Amygdala (tissue), 56 donors: ENCODE measurements at regions not wholly inside any gene's neighbourhood (a gene's known extent, or its start where the extent isn't known, plus 50 kb on each side); places are given as distances from the start of the nearest gene placed in this dataset.
"Not testable (repeated sequence)": the region's sequence is repeated elsewhere in the genome, so short reads cannot be mapped to it uniquely, and the experiment has no call there.

Experiments
- DNase-seq, 56 donors: peaks; one replicate each; lab custom pipeline; 2025; lab: John Stamatoyannopoulos, UW

- no peak for DNase-seq
Observed at GRCh38 chr5:18195910-18196309, 561.6 kb downstream of the TAF11L14 start.

- DNase-seq: no peak
Observed at GRCh38 chr5:18197734-18198133, 563.5 kb downstream of the TAF11L14 start.

GRCh38 chr5:18202164-18202563 lies 567.9 kb downstream of the TAF11L14 start:
- no peak for DNase-seq

GRCh38 chr5:18203296-18203695 lies 569.0 kb downstream of the TAF11L14 start:
- no peak for DNase-seq

- no peak for DNase-seq
Observed at GRCh38 chr5:18213666-18214065, 579.4 kb downstream of the TAF11L14 start.

GRCh38 chr5:18216016-18216415 lies 581.8 kb downstream of the TAF11L14 start:
- no peak for DNase-seq

GRCh38 chr5:18216729-18217128 lies 582.5 kb downstream of the TAF11L14 start:
- no peak for DNase-seq

- no peak for DNase-seq
Observed at GRCh38 chr5:18219241-18219640, 585.0 kb downstream of the TAF11L14 start.

GRCh38 chr5:18220631-18221030 lies 586.4 kb downstream of the TAF11L14 start:
- DNase-seq: no peak

- DNase-seq: no peak
Observed at GRCh38 chr5:18236386-18236785, 602.1 kb downstream of the TAF11L14 start.

- no peak for DNase-seq
Observed at GRCh38 chr5:18238321-18238720, 604.1 kb downstream of the TAF11L14 start.

GRCh38 chr5:18240971-18241370 lies 606.7 kb downstream of the TAF11L14 start:
- DNase-seq: no peak

GRCh38 chr5:18243846-18244245 lies 609.6 kb downstream of the TAF11L14 start:
- DNase-seq: no peak

GRCh38 chr5:18244309-18244708 lies 610.0 kb downstream of the TAF11L14 start:
- no peak for DNase-seq

- DNase-seq: no peak
Observed at GRCh38 chr5:18252559-18252958, 618.3 kb downstream of the TAF11L14 start.

GRCh38 chr5:18264126-18264882 lies 630.0 kb downstream of the TAF11L14 start:
- DNase-seq: no peak

- no peak for DNase-seq
Observed at GRCh38 chr5:18270635-18271338, 636.5 kb downstream of the TAF11L14 start.

GRCh38 chr5:18276939-18277338 lies 642.7 kb downstream of the TAF11L14 start:
- DNase-seq: no peak

GRCh38 chr5:18281947-18282581 lies 647.8 kb downstream of the TAF11L14 start:
- DNase-seq: no peak

- no peak for DNase-seq
Observed at GRCh38 chr5:18285257-18285656, 651.0 kb downstream of the TAF11L14 start.

- no peak for DNase-seq
Observed at GRCh38 chr5:18292146-18292545, 657.9 kb downstream of the TAF11L14 start.

GRCh38 chr5:18295696-18296095 lies 661.4 kb downstream of the TAF11L14 start:
- not testable (repeated sequence) for DNase-seq
